ENCODE measurements at regions not wholly inside any gene's neighbourhood (a gene's known extent, or its start where the extent isn't known, plus 50 kb on each side); places are given as distances from the start of the nearest gene placed in this dataset.

DNA sequence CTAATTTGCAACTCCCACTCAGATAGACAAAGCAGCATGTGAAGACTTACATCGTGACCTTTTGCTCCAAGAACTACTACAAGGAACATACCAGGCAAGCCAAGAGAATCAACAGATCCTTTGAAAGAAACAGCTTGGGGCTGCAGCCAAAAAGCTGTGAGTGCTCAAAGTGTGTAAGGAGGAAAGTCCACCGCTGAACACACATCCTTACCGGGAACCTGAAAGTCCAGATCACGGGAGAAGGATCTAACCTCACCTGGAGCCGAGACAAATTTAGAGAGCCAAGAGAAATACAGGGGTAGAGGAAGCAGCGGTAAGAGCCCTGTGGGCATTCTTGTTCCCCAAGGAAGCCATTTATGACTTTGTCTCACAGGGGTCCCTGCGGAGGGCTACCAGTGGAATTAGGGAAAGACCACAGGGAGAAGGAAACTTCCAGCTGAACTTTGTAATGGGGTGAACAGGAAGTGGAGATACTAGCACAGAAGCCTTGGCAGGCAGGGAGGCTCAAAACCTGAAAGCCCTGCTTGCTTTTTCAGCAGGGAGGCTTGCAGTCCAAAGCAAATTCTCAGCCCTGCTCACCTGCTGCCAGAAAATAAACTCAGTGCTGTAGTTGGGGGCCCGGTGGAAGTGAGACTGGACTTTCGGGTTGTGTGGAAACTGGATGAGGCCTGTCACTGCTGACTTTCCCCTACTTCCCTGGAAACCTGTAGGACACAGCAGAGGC lies 350.2 kb downstream of the DTWD2 start:
- DNase-seq, result peak in 1 of 3 donors; percentile 45
- no peak overlapping the region for H3K9ac ChIP-seq (ENCODE audit: insufficient read depth in 1 of 2, low read length in 2 of 2)
- H3K36me3 ChIP-seq (ENCODE audit: control insufficient read depth in 4 of 4, insufficient read depth in 4 of 4, low read length in 4 of 4), result no peaks in the 10 kb centered on the region
- H3K27ac ChIP-seq (ENCODE audit: low read depth in 1 of 2, low read length in 1 of 2), result no peak overlapping the region
- H3K9me3 ChIP-seq (ENCODE audit: control insufficient read depth in 4 of 4, insufficient read depth in 3 of 4, low read length in 3 of 4), result peaks cover 0 to 6% (median 1%) of the 10 kb centered on the region in 4 donors
- no peaks in the 10 kb centered on the region for H3K4me1 ChIP-seq (ENCODE audit: control insufficient read depth in 5 of 5, insufficient read depth in 5 of 5, low read length in 5 of 5)
- WGBS, 2 donors, result 77 to 86% methylated on average over 9 of the region's 9 CpGs
- H3K4me3 ChIP-seq, result no peak overlapping the region
- TF ChIP-seq, protein P1, sequence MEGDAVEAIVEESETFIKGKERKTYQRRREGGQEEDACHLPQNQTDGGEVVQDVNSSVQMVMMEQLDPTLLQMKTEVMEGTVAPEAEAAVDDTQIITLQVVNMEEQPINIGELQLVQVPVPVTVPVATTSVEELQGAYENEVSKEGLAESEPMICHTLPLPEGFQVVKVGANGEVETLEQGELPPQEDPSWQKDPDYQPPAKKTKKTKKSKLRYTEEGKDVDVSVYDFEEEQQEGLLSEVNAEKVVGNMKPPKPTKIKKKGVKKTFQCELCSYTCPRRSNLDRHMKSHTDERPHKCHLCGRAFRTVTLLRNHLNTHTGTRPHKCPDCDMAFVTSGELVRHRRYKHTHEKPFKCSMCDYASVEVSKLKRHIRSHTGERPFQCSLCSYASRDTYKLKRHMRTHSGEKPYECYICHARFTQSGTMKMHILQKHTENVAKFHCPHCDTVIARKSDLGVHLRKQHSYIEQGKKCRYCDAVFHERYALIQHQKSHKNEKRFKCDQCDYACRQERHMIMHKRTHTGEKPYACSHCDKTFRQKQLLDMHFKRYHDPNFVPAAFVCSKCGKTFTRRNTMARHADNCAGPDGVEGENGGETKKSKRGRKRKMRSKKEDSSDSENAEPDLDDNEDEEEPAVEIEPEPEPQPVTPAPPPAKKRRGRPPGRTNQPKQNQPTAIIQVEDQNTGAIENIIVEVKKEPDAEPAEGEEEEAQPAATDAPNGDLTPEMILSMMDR (IDR thresholded peaks at IDR 0.05; ENCODE audit: control extremely low read depth, extremely low read depth), result no peak
- no peaks in the 10 kb centered on the region for H3K27me3 ChIP-seq (ENCODE audit: control insufficient read depth in 3 of 3, insufficient read depth in 3 of 3, low read length in 2 of 3)
- ATAC-seq (ENCODE audit: insufficient read depth, low FRiP score), result peak; percentile 62

DNA sequence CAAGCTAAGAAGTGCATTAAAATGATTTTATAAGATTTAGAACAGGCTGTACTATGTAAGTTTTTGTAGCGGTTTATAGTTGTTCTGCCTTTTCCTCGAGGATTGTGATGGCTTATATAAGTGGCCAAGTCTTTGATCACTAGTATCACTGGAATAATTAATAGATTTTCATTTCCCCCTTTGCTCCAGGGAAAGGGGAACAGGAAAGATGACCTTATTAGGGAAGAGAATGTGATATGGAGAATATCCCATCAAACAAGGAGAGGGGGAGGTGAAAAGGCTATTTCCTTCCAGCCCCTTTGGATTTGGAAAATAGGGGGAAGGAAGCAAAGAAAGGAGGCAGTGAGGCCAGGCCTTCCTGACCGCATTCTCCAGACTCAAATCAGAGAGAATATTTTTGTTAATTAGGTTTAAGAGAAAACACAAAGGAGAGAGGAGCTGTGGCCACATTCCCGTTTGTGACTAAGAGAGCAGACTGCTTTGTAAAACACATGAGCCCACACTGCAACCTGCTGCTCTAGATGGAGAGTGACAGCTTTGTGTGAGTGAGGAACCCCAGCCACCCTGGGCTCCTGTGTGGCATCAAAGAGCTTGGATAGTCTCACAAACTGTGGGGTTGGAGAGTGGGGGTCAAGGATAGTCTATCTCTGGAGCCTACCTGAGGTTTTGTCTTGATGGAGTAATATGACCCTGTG lies 359.5 kb downstream of the DTWD2 start:
- Histone ChIP-seq H3K9me3 (ENCODE audit: control insufficient read depth in 4 of 4, insufficient read depth in 3 of 4, low read length in 3 of 4) (no peaks in the 10 kb centered on the region), H3K4me1 (ENCODE audit: control insufficient read depth in 5 of 5, insufficient read depth in 5 of 5, low read length in 5 of 5) (no peaks in the 10 kb centered on the region), H3K4me3 (no peak overlapping the region), H3K9ac (ENCODE audit: insufficient read depth in 1 of 2, low read length in 2 of 2) (no peak overlapping the region), H3K36me3 (ENCODE audit: control insufficient read depth in 4 of 4, insufficient read depth in 4 of 4, low read length in 4 of 4) (no peaks in the 10 kb centered on the region), H3K27ac (ENCODE audit: low read depth in 1 of 2, low read length in 1 of 2) (no peak overlapping the region), H3K27me3 (ENCODE audit: control insufficient read depth in 3 of 3, insufficient read depth in 3 of 3, low read length in 2 of 3) (no peaks in the 10 kb centered on the region)
- WGBS, 2 donors, result 68 to 78% methylated on average over 4 of the region's 4 CpGs
- no peak for DNase-seq
- TF ChIP-seq, protein P1 (IDR thresholded peaks at IDR 0.05; ENCODE audit: control extremely low read depth, extremely low read depth), result no peak
- ATAC-seq (ENCODE audit: insufficient read depth, low FRiP score), result no peak

DNA sequence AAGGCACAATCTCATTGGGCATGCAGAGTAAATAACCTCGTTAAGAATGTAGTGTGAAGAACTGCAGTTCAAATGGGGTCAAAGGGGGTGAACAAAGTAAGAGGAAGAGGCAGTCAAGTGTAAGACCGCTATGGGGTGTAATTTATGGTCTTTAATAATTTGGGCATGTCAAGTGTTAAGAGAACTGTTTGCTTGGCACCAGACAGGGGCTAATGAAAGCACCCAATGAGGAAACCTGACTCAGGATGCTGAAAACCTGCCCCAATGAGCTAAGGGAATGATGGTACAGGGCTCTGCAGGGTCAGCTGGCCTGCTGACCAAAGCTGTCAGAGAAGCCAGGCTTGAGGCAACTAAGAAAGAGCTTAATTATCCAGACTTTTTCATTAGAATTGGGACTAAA lies 368.1 kb downstream of the DTWD2 start:
- Histone ChIP-seq H3K27ac (ENCODE audit: low read depth in 1 of 2, low read length in 1 of 2) (no peak overlapping the region), H3K9me3 (ENCODE audit: control insufficient read depth in 4 of 4, insufficient read depth in 3 of 4, low read length in 3 of 4) (no peaks in the 10 kb centered on the region), H3K4me1 (ENCODE audit: control insufficient read depth in 5 of 5, insufficient read depth in 5 of 5, low read length in 5 of 5) (peaks cover 0 to 25% (median 0%) of the 10 kb centered on the region in 5 donors), H3K9ac (ENCODE audit: insufficient read depth in 1 of 2, low read length in 2 of 2) (no peak overlapping the region), H3K27me3 (ENCODE audit: control insufficient read depth in 3 of 3, insufficient read depth in 3 of 3, low read length in 2 of 3) (peaks cover 0 to 3% (median 2%) of the 10 kb centered on the region in 3 donors), H3K4me3 (no peak overlapping the region), H3K36me3 (ENCODE audit: control insufficient read depth in 4 of 4, insufficient read depth in 4 of 4, low read length in 4 of 4) (no peaks in the 10 kb centered on the region)
- 30 to 48% methylated on average over 2 of the region's 2 CpGs for WGBS, 2 donors
- no peak for DNase-seq
- no peak for ATAC-seq (ENCODE audit: insufficient read depth, low FRiP score)
- TF ChIP-seq, protein P1 (IDR thresholded peaks at IDR 0.05; ENCODE audit: control extremely low read depth, extremely low read depth), result no peak
